Spinal cord (tissue), 9 donors: ENCODE measurements at regions not wholly inside any gene's neighbourhood (a gene's known extent, or its start where the extent isn't known, plus 50 kb on each side); places are given as distances from the start of the nearest gene placed in this dataset.

Source experiments
- DNase-seq, 6 donors: peaks; one replicate each; pipeline versions ENCODE4 v3.0.0 to v3.0.0-alpha.2; 2013 to 2015; ENCODE audit warnings: low spot score in 6 of 6, low read depth in 4 of 6
- H3K27ac ChIP-seq: one replicate; pipeline ENCODE4 v1.5.1; 2013; ENCODE audit warnings: low read depth, low read length, control low read depth
- H3K27me3 ChIP-seq: one replicate; pipeline ENCODE4 v1.6.1; 2013; ENCODE audit warnings: low read length; ENCODE audit not compliant: control insufficient read depth, insufficient read depth
- H3K36me3 ChIP-seq: one replicate; pipeline ENCODE4 v1.6.1; 2013; ENCODE audit warnings: low read length; ENCODE audit not compliant: control insufficient read depth, insufficient read depth
- H3K4me1 ChIP-seq: one replicate; pipeline ENCODE4 v1.6.1; 2013; ENCODE audit warnings: low read length; ENCODE audit not compliant: control insufficient read depth, insufficient read depth
- H3K4me3 ChIP-seq: one replicate; pipeline ENCODE4 v1.5.1; 2013; ENCODE audit warnings: low read depth, low read length, control low read depth
- H3K9me3 ChIP-seq: one replicate; pipeline ENCODE4 v1.6.1; 2013; ENCODE audit warnings: low read length; ENCODE audit not compliant: control insufficient read depth, insufficient read depth
- WGBS: methylation state at CpG from one replicate; pipeline ENCODE4 v1.1.5; 2013; ENCODE audit warnings: missing lambda C conversion rate; ENCODE audit not compliant: insufficient coverage; 5-methylcytosine and 5-hydroxymethylcytosine counted together
- donor health status: healthy.

GRCh38 chr2:121142452-121142851 lies 142.6 kb downstream of the TFCP2L1 start:
- H3K36me3 ChIP-seq = no peaks in the 10 kb centered on the region
- no peaks in the 10 kb centered on the region for H3K4me1 ChIP-seq
- no peaks in the 10 kb centered on the region for H3K9me3 ChIP-seq
- no peaks in the 10 kb centered on the region for H3K27me3 ChIP-seq
- H3K27ac ChIP-seq = no peak overlapping the region
- DNase-seq = no peak
- H3K4me3 ChIP-seq = no peak overlapping the region
- 100% methylated on average over 1 of the region's 2 CpGs for WGBS

- DNase-seq = no peak
- whole genome bisulfite sequencing = 81% methylated on average over 4 of the region's 7 CpGs
These were observed 140.9 kb downstream of the TFCP2L1 start for GRCh38 chr2:121144111-121144510.

DNA sequence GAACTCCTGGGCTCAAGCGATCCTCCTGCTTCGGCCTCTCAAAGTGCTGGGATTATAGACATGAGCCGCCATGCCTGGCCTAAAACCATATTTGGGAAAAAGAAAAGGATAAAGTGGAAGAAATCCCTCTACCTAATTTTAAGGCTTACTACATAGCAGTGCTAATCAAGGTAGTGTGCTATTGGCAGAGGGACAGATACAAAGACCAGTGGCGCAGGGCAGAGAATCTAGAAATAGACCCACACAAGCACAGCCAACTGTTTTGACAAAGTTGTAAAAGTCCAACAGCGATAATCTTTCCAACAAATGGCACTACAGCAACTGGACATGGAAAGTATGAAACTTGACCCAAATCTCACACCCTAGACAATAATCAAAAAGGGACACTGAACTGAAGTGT lies 138.4 kb downstream of the TFCP2L1 start:
- DNase-seq = no peak
- Histone ChIP-seq H3K36me3 (no peaks in the 10 kb centered on the region), H3K27me3 (no peaks in the 10 kb centered on the region), H3K4me1 (no peaks in the 10 kb centered on the region), H3K9me3 (no peaks in the 10 kb centered on the region), H3K27ac (no peak overlapping the region), H3K4me3 (no peak overlapping the region)
- 90% methylated on average over 3 of the region's 5 CpGs for WGBS

More at GRCh38 chr2:121144111-121144510, 140.9 kb downstream of the TFCP2L1 start:
- H3K36me3 ChIP-seq = no peaks in the 10 kb centered on the region
- H3K4me3 ChIP-seq = no peak overlapping the region
- H3K4me1 ChIP-seq = no peaks in the 10 kb centered on the region
- no peaks in the 10 kb centered on the region for H3K27me3 ChIP-seq
- H3K9me3 ChIP-seq = no peaks in the 10 kb centered on the region
- no peak overlapping the region for H3K27ac ChIP-seq

GRCh38 chr2:121147766-121148165 lies 137.2 kb downstream of the TFCP2L1 start:
- no peak overlapping the region for H3K4me3 ChIP-seq
- H3K9me3 ChIP-seq = no peaks in the 10 kb centered on the region
- no peak overlapping the region for H3K27ac ChIP-seq
- no CpG with 5 or more reads among the region's 1 CpG for WGBS
- H3K27me3 ChIP-seq = no peaks in the 10 kb centered on the region
- DNase-seq = no peak
- H3K4me1 ChIP-seq = no peaks in the 10 kb centered on the region
- no peaks in the 10 kb centered on the region for H3K36me3 ChIP-seq

DNA sequence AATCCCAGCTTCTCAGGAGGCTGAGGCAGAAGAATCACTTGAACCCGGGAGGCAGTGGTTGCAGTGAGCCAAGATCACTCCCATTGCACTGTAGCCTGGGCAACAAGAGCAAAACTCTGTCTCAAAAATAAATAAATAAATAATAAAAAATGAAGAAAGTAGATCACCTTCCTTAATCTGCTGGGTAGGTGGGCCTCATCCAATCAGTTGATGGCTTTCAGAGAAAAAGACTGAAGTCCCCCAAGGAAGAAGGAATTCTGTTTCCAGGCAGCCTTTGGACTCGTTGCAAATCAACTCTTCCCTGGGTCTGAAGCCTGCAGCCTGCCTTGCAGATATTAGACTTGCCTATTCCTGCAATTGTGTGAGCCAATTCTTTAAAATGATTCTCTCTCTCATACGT lies 136.5 kb downstream of the TFCP2L1 start:
- Histone ChIP-seq H3K27ac (no peak overlapping the region), H3K9me3 (no peaks in the 10 kb centered on the region), H3K27me3 (no peaks in the 10 kb centered on the region), H3K36me3 (no peaks in the 10 kb centered on the region), H3K4me1 (no peaks in the 10 kb centered on the region), H3K4me3 (no peak overlapping the region)
- no CpG with 5 or more reads among the region's 3 CpGs for WGBS
- no peak for DNase-seq

DNA sequence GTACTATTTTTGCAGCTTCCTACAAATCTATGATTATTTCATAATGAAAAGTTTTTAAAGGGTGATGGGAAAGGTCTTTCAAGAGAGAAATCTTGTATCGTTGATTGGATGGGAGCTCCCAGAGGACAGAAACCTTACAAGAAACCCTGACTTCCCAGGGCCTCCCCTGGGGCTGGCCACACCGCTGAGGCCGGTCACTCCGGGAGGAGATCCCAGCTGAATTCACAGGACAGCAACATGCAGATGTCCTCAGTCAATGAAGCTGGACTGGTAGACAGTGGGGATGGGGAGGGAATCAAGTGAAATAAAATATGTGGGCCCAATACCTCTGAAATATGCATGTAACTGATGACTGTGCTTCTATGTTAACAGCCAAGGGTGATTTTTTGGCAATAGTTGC lies 135.6 kb downstream of the TFCP2L1 start:
- no peaks in the 10 kb centered on the region for H3K36me3 ChIP-seq
- WGBS = 81% methylated on average over 4 of the region's 4 CpGs
- no peaks in the 10 kb centered on the region for H3K9me3 ChIP-seq
- no peaks in the 10 kb centered on the region for H3K27me3 ChIP-seq
- no peaks in the 10 kb centered on the region for H3K4me1 ChIP-seq
- no peak for DNase-seq
- no peak overlapping the region for H3K4me3 ChIP-seq
- H3K27ac ChIP-seq = no peak overlapping the region

GRCh38 chr2:121150126-121150525 lies 134.9 kb downstream of the TFCP2L1 start:
- Histone ChIP-seq H3K9me3 (no peaks in the 10 kb centered on the region), H3K4me1 (no peaks in the 10 kb centered on the region), H3K27me3 (no peaks in the 10 kb centered on the region), H3K4me3 (no peak overlapping the region), H3K27ac (no peak overlapping the region), H3K36me3 (no peaks in the 10 kb centered on the region)
- 62% methylated on average over 6 of the region's 7 CpGs for WGBS
- no peak for DNase-seq

GRCh38 chr2:121150713-121151112 lies 134.3 kb downstream of the TFCP2L1 start:
- Histone ChIP-seq H3K27ac (no peak overlapping the region), H3K4me1 (no peaks in the 10 kb centered on the region), H3K9me3 (no peaks in the 10 kb centered on the region), H3K27me3 (no peaks in the 10 kb centered on the region), H3K4me3 (no peak overlapping the region), H3K36me3 (no peaks in the 10 kb centered on the region)
- no peak for DNase-seq
- 82% methylated on average over 2 of the region's 4 CpGs for WGBS

- WGBS = 91% methylated on average over 10 of the region's 14 CpGs
- no peak for DNase-seq
- no peak overlapping the region for H3K27ac ChIP-seq
- no peaks in the 10 kb centered on the region for H3K9me3 ChIP-seq
- no peaks in the 10 kb centered on the region for H3K27me3 ChIP-seq
- H3K4me1 ChIP-seq = no peaks in the 10 kb centered on the region
- no peaks in the 10 kb centered on the region for H3K36me3 ChIP-seq
- H3K4me3 ChIP-seq = no peak overlapping the region
These were observed 133.5 kb downstream of the TFCP2L1 start for GRCh38 chr2:121151311-121152109.

DNA sequence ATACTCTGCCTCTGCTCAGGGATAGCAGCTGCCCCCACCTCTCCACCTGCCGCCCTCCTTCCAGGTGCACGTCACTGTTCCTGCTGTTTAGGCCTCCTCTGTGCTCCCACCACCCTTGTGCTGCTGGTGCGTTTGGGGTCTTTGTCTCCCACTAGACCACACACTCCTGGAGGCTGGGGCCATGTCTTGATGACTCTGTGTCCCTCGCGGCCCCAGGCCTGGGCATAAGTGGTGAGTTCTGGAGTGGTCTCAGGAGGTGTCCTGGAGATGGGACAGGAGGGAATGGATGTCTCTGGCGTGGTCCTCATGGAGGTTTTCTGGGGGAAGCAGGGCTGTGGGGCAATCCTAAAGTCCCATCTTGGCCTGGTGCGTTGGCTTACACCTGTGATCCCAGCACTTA lies 132.1 kb downstream of the TFCP2L1 start:
- 93% methylated on average over 3 of the region's 7 CpGs for WGBS

More for the DNA sequence above, 132.1 kb downstream of the TFCP2L1 start:
- Histone ChIP-seq H3K4me1 (no peaks in the 10 kb centered on the region), H3K27me3 (no peaks in the 10 kb centered on the region), H3K4me3 (no peak overlapping the region), H3K36me3 (no peaks in the 10 kb centered on the region), H3K9me3 (peaks cover 5% of the 10 kb centered on the region), H3K27ac (no peak overlapping the region)
- DNase-seq = no peak
